Erythroblast (primary cell): ENCODE measurements at regions not wholly inside any gene's neighbourhood (a gene's known extent, or its start where the extent isn't known, plus 50 kb on each side); places are given as distances from the start of the nearest gene placed in this dataset.

Source experiments
- GATA1 ChIP-seq: IDR thresholded peaks from 2 replicates; pipeline ENCODE4 v1.6.1; 2011; ENCODE audit warnings: low read depth, mild to moderate bottlenecking, control low read depth, low read length, moderate library complexity
- POLR2A ChIP-seq: IDR thresholded peaks from 2 replicates; pipeline ENCODE4 v1.6.1; 2011; ENCODE audit warnings: mild to moderate bottlenecking, low read length

GRCh38 chr2:183610724-183611123, 486.5 kb downstream of the NUP35 start:
- TF ChIP-seq POLR2A (no peak), GATA1 (no peak)
